Panc1 (cell line): ENCODE measurements at regions not wholly inside any gene's neighbourhood (a gene's known extent, or its start where the extent isn't known, plus 50 kb on each side); places are given as distances from the start of the nearest gene placed in this dataset.

Experiments
- POLR2AphosphoS5 ChIP-seq: IDR thresholded peaks from 2 replicates; pipeline ENCODE4 v1.6.1; 2012; ENCODE audit warnings: mild to moderate bottlenecking, low read depth, low read length, moderate library complexity
- SIN3A ChIP-seq: IDR thresholded peaks from 2 replicates; pipeline ENCODE4 v1.6.1; 2012; ENCODE audit warnings: low read depth, mild to moderate bottlenecking, low read length, moderate library complexity, borderline replicate concordance; ENCODE audit not compliant: insufficient read depth
- TCF7L2 ChIP-seq: IDR thresholded peaks from 2 replicates; pipeline ENCODE4 v1.6.1; 2011; ENCODE audit warnings: mild to moderate bottlenecking, low read depth, low read length, inconsistent platforms
- TF ChIP-seq, protein P1 (sequence below), 2 experiments: IDR thresholded peaks; 2 replicates each; pipeline ENCODE4 v1.6.1; 2011 to 2012; ENCODE audit warnings: low read depth in 2 of 2, control low read depth in 1 of 2, low read length in 1 of 2, mild to moderate bottlenecking in 1 of 2, moderate library complexity in 1 of 2; ENCODE audit not compliant: insufficient read depth in 1 of 2
- TF ChIP-seq, protein P2 (sequence below): fragments of 450-650 bp; IDR thresholded peaks from 2 replicates; pipeline ENCODE4 v1.5.1; 2017; ENCODE audit warnings: mild to moderate bottlenecking

DNA sequence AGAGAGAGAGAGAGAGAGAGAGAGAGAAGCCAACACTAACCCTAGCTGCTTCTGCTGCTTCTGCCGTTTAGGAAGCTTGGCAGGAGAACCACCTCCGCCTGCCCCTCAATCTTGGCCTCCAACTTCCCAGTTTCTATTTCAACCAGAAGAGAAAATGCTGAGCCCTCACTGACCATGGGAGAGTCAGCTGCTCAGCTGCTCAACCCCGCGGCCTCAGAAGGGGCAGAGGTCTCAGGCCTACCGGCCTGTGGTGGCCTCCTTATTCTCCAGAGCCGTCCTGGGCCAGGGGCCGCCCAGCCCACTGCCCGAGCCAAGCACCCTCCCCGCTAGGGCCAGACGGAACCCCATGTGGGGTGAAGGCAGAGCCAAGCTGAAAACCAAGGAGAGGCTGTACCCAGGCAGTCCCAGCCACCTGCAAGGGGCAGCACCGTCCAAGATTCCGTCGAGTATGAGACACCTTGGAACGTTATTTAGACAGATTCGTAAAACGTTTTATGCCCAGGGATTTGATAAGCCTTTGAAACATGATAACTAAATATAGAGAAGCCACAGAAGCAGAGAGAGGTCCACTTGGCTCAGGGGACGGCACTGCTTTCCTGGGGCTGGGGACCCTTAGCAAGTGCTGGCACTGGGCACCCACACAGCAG, 116.6 kb downstream of the DLL1 start:
- TF ChIP-seq POLR2AphosphoS5 = no peak
- TF ChIP-seq, protein P1, sequence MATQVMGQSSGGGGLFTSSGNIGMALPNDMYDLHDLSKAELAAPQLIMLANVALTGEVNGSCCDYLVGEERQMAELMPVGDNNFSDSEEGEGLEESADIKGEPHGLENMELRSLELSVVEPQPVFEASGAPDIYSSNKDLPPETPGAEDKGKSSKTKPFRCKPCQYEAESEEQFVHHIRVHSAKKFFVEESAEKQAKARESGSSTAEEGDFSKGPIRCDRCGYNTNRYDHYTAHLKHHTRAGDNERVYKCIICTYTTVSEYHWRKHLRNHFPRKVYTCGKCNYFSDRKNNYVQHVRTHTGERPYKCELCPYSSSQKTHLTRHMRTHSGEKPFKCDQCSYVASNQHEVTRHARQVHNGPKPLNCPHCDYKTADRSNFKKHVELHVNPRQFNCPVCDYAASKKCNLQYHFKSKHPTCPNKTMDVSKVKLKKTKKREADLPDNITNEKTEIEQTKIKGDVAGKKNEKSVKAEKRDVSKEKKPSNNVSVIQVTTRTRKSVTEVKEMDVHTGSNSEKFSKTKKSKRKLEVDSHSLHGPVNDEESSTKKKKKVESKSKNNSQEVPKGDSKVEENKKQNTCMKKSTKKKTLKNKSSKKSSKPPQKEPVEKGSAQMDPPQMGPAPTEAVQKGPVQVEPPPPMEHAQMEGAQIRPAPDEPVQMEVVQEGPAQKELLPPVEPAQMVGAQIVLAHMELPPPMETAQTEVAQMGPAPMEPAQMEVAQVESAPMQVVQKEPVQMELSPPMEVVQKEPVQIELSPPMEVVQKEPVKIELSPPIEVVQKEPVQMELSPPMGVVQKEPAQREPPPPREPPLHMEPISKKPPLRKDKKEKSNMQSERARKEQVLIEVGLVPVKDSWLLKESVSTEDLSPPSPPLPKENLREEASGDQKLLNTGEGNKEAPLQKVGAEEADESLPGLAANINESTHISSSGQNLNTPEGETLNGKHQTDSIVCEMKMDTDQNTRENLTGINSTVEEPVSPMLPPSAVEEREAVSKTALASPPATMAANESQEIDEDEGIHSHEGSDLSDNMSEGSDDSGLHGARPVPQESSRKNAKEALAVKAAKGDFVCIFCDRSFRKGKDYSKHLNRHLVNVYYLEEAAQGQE (IDR thresholded peaks at IDR 0.05; ENCODE audit: insufficient read depth in 1 of 2, low read depth in 2 of 2, low read length in 1 of 2) = no peak
- TF ChIP-seq, protein P2, sequence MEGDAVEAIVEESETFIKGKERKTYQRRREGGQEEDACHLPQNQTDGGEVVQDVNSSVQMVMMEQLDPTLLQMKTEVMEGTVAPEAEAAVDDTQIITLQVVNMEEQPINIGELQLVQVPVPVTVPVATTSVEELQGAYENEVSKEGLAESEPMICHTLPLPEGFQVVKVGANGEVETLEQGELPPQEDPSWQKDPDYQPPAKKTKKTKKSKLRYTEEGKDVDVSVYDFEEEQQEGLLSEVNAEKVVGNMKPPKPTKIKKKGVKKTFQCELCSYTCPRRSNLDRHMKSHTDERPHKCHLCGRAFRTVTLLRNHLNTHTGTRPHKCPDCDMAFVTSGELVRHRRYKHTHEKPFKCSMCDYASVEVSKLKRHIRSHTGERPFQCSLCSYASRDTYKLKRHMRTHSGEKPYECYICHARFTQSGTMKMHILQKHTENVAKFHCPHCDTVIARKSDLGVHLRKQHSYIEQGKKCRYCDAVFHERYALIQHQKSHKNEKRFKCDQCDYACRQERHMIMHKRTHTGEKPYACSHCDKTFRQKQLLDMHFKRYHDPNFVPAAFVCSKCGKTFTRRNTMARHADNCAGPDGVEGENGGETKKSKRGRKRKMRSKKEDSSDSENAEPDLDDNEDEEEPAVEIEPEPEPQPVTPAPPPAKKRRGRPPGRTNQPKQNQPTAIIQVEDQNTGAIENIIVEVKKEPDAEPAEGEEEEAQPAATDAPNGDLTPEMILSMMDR = no peak
- TF ChIP-seq TCF7L2 = no peak
- no peak for TF ChIP-seq SIN3A
